H1 (cell line): ENCODE measurements at regions not wholly inside any gene's neighbourhood (a gene's known extent, or its start where the extent isn't known, plus 50 kb on each side); places are given as distances from the start of the nearest gene placed in this dataset.

ENCODE experiments used
- CTCF ChIA-PET: fragments of 300-600 bp; sonication (Branson Sonifier 250); formaldehyde crosslinking; loops from one replicate; lab custom pipeline; 2021; ENCODE audit not compliant: partially characterized antibody; lab: Charles Lee
- POLR2A ChIA-PET: fragments of 300-600 bp; sonication (Branson Sonifier 250); formaldehyde crosslinking; loops from one replicate; lab custom pipeline; 2021; ENCODE audit warnings: inconsistent platforms; ENCODE audit not compliant: partially characterized antibody; lab: Charles Lee
- DNase-seq, 2 experiments: peaks; one replicate each; pipeline versions ENCODE4 v3.0.0 to v3.0.0-alpha.2; 2010 to 2022; ENCODE audit warnings: low spot score in 2 of 2, low read depth in 1 of 2, mixed read lengths in 1 of 2
- FAIRE-seq: peaks from 2 replicates; lab custom pipeline; 2011; peaks lifted over from hg19 to GRCh38; lab: Jason Lieb, UNC
- H2AFZ ChIP-seq: 2 replicates; pipeline ENCODE4 v1.8.1; 2012; ENCODE audit warnings: low read length, inconsistent platforms
- H2AK5ac ChIP-seq: 2 replicates; pipeline ENCODE4 v1.6.1; 2013; ENCODE audit warnings: low read depth, low read length
- H2BK120ac ChIP-seq: replicated peaks from 2 replicates; pipeline ENCODE3; 2013; ENCODE audit warnings: low read depth, low read length, inconsistent platforms
- H2BK12ac ChIP-seq: 2 replicates; pipeline ENCODE4 v1.6.1; 2013; ENCODE audit warnings: low read depth, low read length
- H2BK15ac ChIP-seq: 2 replicates; pipeline ENCODE4 v1.6.1; 2013; ENCODE audit warnings: low read length
- H2BK20ac ChIP-seq: 2 replicates; pipeline ENCODE4 v1.6.1; 2013; ENCODE audit warnings: low read length
- H2BK5ac ChIP-seq: 2 replicates; pipeline ENCODE4 v1.6.1; 2013; ENCODE audit warnings: low read depth, low read length
- H3K14ac ChIP-seq: 2 replicates; pipeline ENCODE4 v1.6.1; 2013; ENCODE audit warnings: inconsistent platforms; ENCODE audit not compliant: insufficient read length
- H3K18ac ChIP-seq: 2 replicates; pipeline ENCODE4 v1.6.1; 2013; ENCODE audit warnings: low read length; ENCODE audit errors: extremely low read depth
- H3K23ac ChIP-seq: 2 replicates; pipeline ENCODE4 v1.6.1; 2013; ENCODE audit warnings: inconsistent platforms; ENCODE audit not compliant: insufficient read length
- H3K23me2 ChIP-seq: 2 replicates; pipeline ENCODE4 v1.6.1; 2013; ENCODE audit warnings: low read depth, low read length
- H3K27ac ChIP-seq: 2 replicates; pipeline ENCODE4 v1.6.1; 2011; ENCODE audit warnings: low read depth, low read length, inconsistent platforms
- H3K27me3 ChIP-seq, 4 experiments: replicated peaks in 1 of 4; 1 replicate in 1 of 4; 2 replicates in 3 of 4; pipeline versions ENCODE4 v1.6.1 to v1.8.1; 2011 to 2013; ENCODE audit warnings: low read length in 3 of 4, mild to moderate bottlenecking in 3 of 4, inconsistent platforms in 2 of 4, mixed read lengths in 2 of 4, moderate library complexity in 1 of 4; ENCODE audit not compliant: control insufficient read depth in 3 of 4, insufficient read depth in 3 of 4; ENCODE audit errors: extremely low read depth in 1 of 4
- H3K36me3 ChIP-seq, 4 experiments: 2 replicates each; pipeline versions ENCODE4 v1.6.1 to v1.8.1; 2011 to 2013; ENCODE audit warnings: mild to moderate bottlenecking in 4 of 4, low read length in 3 of 4, moderate library complexity in 2 of 4, control low read depth in 1 of 4, inconsistent platforms in 1 of 4; ENCODE audit not compliant: insufficient read depth in 4 of 4, control insufficient read depth in 2 of 4
- H3K4ac ChIP-seq: replicated peaks from 2 replicates; pipeline ENCODE3; 2013; ENCODE audit warnings: low read length, low read depth, mixed read lengths, inconsistent platforms; ENCODE audit not compliant: insufficient read length
- H3K4me1 ChIP-seq, 4 experiments: replicated peaks in 1 of 4; 1 replicate in 1 of 4; 2 replicates in 3 of 4; pipeline versions ENCODE4 v1.6.1 to v1.8.1; 2011 to 2013; ENCODE audit warnings: low read length in 3 of 4, inconsistent platforms in 2 of 4, mixed read lengths in 1 of 4; ENCODE audit not compliant: insufficient read depth in 4 of 4, control insufficient read depth in 3 of 4
- H3K4me2 ChIP-seq, 2 experiments: 2 replicates each; pipeline versions ENCODE4 v1.6.1 to v1.8.1; 2011 to 2013; ENCODE audit warnings: low read depth in 2 of 2, low read length in 2 of 2, control low read depth in 1 of 2, inconsistent platforms in 1 of 2, mild to moderate bottlenecking in 1 of 2; ENCODE audit not compliant: insufficient read depth in 1 of 2
- H3K4me3 ChIP-seq, 4 experiments: fragments of 200-600, 300-600 bp in 1 of 4; sonication (generic), shearing (Covaris generic), sonication (Bioruptor Twin) in 1 of 4; 2 replicates each; pipeline versions ENCODE4 v1.5.1 to v1.8.1; 2011 to 2016; ENCODE audit warnings: low read length in 4 of 4, low read depth in 3 of 4, control low read depth in 2 of 4, inconsistent platforms in 2 of 4, mild to moderate bottlenecking in 2 of 4, mixed read lengths in 1 of 4, moderate library complexity in 1 of 4; ENCODE audit not compliant: insufficient read depth in 2 of 4; ENCODE audit errors: extremely low read depth in 1 of 4
- H3K56ac ChIP-seq: replicated peaks from 2 replicates; pipeline ENCODE3; 2013; ENCODE audit warnings: low read depth, mild to moderate bottlenecking, mixed read lengths, low read length, inconsistent platforms; ENCODE audit not compliant: insufficient read length
- H3K79me1 ChIP-seq: 2 replicates; pipeline ENCODE4 v1.6.1; 2013; ENCODE audit warnings: low read depth, low read length, control low read depth
- H3K79me2 ChIP-seq, 2 experiments: 2 replicates each; pipeline versions ENCODE4 v1.6.1 to v1.8.1; 2012 to 2013; ENCODE audit warnings: low read length in 2 of 2, mild to moderate bottlenecking in 2 of 2, inconsistent platforms in 1 of 2; ENCODE audit not compliant: insufficient read depth in 2 of 2, control insufficient read depth in 1 of 2
- H3K9ac ChIP-seq, 4 experiments: replicated peaks in 1 of 4; 1 replicate in 1 of 4; 2 replicates in 3 of 4; pipeline versions ENCODE4 v1.6.1 to v1.8.1; 2011 to 2013; ENCODE audit warnings: low read depth in 3 of 4, low read length in 3 of 4, control low read depth in 2 of 4, mild to moderate bottlenecking in 2 of 4, moderate library complexity in 2 of 4, inconsistent platforms in 1 of 4; ENCODE audit errors: extremely low read depth in 1 of 4
- H3K9me3 ChIP-seq, 2 experiments: 2 replicates each; pipeline versions ENCODE4 v1.6.1 to v1.8.1; 2012 to 2013; ENCODE audit warnings: mild to moderate bottlenecking in 2 of 2, moderate library complexity in 2 of 2, control low read depth in 1 of 2, inconsistent platforms in 1 of 2, low read depth in 1 of 2, low read length in 1 of 2, mixed read lengths in 1 of 2; ENCODE audit not compliant: insufficient read depth in 2 of 2
- H4K20me1 ChIP-seq, 2 experiments: replicated peaks in 1 of 2; 2 replicates each; pipeline versions ENCODE3 to v1.8.1; 2011 to 2013; ENCODE audit warnings: inconsistent platforms in 2 of 2, low read length in 2 of 2, mild to moderate bottlenecking in 1 of 2; ENCODE audit not compliant: insufficient read depth in 2 of 2, control insufficient read depth in 1 of 2
- H4K5ac ChIP-seq: 2 replicates; pipeline ENCODE4 v1.6.1; 2013; ENCODE audit warnings: low read length, low read depth, mixed read lengths, inconsistent platforms; ENCODE audit not compliant: insufficient read length
- H4K8ac ChIP-seq: 2 replicates; pipeline ENCODE4 v1.8.0; 2013; ENCODE audit warnings: mild to moderate bottlenecking, moderate library complexity, low read length, inconsistent platforms; ENCODE audit not compliant: insufficient read depth; ENCODE audit errors: extremely low read depth
- H4K91ac ChIP-seq: replicated peaks from 2 replicates; pipeline ENCODE3; 2013; ENCODE audit warnings: low read length, mixed read lengths, inconsistent platforms; ENCODE audit not compliant: insufficient read length
- ASH2L ChIP-seq: fragments of 200-600, 300-600 bp; sonication (generic); IDR thresholded peaks from one replicate; pipeline ENCODE4 v1.7.1; 2017; ENCODE audit warnings: low read length
- CBX8 ChIP-seq: fragments of 300-800, 300-1000 bp; sonication (generic); IDR thresholded peaks from 2 replicates; pipeline ENCODE4 v1.7.1; 2016; ENCODE audit warnings: low read depth, low read length, borderline replicate concordance
- KDM1A ChIP-seq: fragments of 200-600, 300-600 bp; sonication (generic); IDR thresholded peaks from 2 replicates; pipeline ENCODE4 v1.7.1; 2016; ENCODE audit warnings: mild to moderate bottlenecking, low read length, borderline replicate concordance
- MAFK ChIP-seq: IDR thresholded peaks from 2 replicates; pipeline ENCODE4 v1.6.1; 2012; ENCODE audit warnings: low read depth, mild to moderate bottlenecking, improper control_type of control experiment, low read length
- NANOG ChIP-seq: IDR thresholded peaks from 2 replicates; pipeline ENCODE4 v1.6.1; 2011; ENCODE audit warnings: low read length, low read depth, mild to moderate bottlenecking, inconsistent platforms; ENCODE audit not compliant: insufficient read depth, poor library complexity, severe bottlenecking
- RBBP5 ChIP-seq: IDR thresholded peaks from 2 replicates; pipeline ENCODE4 v1.7.1; 2012; ENCODE audit warnings: low read depth, mild to moderate bottlenecking, inconsistent platforms, low read length, moderate library complexity, borderline replicate concordance
- RFX5 ChIP-seq: IDR thresholded peaks from 2 replicates; pipeline ENCODE4 v1.6.1; 2011; ENCODE audit warnings: low read depth, low read length, improper control_type of control experiment, borderline replicate concordance
- RXRA ChIP-seq: IDR thresholded peaks from 2 replicates; pipeline ENCODE4 v1.6.1; 2011; ENCODE audit warnings: low read depth, mild to moderate bottlenecking, low read length, moderate library complexity; ENCODE audit not compliant: insufficient read depth
- TBP ChIP-seq: IDR thresholded peaks from 2 replicates; pipeline ENCODE4 v1.6.1; 2011; ENCODE audit warnings: low read depth, low read length, improper control_type of control experiment
- WGBS, 2 experiments: shearing (Covaris generic) in 1 of 2; methylation state at CpG; one replicate each; pipeline versions ENCODE4 v1.1.6 to v1.1.7; 2013 to 2015; ENCODE audit warnings: low lambda C conversion rate in 2 of 2, mixed read lengths in 2 of 2, inconsistent platforms in 1 of 2, low coverage in 1 of 2, missing lambda C conversion rate in 1 of 2; ENCODE audit not compliant: insufficient replicate concordance in 2 of 2, insufficient coverage in 1 of 2, insufficient read length in 1 of 2; ENCODE audit errors: extremely low coverage in 1 of 2, missing lambda C conversion rate in 1 of 2; 5-methylcytosine and 5-hydroxymethylcytosine counted together
- TF ChIP-seq, protein P1 (sequence below): IDR thresholded peaks from 2 replicates; pipeline ENCODE4 v1.6.1; 2011; ENCODE audit warnings: low read depth, mild to moderate bottlenecking, low read length; ENCODE audit not compliant: insufficient read depth

DNA sequence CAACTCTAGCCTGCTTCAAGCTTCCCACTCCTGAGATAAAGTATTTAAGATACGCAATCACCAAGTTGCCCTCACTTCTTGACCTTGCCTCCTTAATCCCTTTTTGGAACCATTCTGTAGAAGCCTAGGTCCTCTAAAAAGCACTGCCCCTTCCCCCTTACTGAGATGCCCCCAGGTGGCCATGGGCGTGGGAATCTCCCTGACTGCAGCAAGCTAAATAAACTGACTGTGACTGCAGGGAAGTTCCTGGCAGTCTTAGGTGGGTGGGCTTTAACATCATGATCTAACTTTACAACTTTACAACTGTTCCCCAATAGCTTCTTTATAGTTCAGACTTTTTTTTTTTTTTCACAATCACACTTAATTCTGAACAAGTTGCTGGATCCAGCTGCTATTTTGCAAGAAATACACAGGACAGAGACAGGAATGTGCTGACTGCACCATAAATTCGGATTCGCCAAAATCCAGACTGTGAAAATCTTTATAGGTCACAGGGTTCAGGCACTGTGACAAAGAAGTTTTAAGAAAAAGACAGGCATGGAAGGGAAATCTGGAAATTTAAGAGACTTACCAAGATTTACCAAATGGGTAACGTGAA is 344.2 kb upstream of the SULF2 start:
- no peaks in the 10 kb centered on the region for H4K20me1 ChIP-seq
- H3K79me2 ChIP-seq, result no peaks in the 10 kb centered on the region
- peaks cover 0 to 2% (median 0%) of the 10 kb centered on the region in 4 experiments; a peak in 1 of 7 replicates for H3K4me1 ChIP-seq
- H3K9me3 ChIP-seq, result no peaks in the 10 kb centered on the region
- no peak overlapping the region for H3K56ac ChIP-seq
- H3K14ac ChIP-seq, result no peak overlapping the region
- no peak overlapping the region for H2AFZ ChIP-seq
- H2BK20ac ChIP-seq, result no peak overlapping the region
- H2AK5ac ChIP-seq, result no peak overlapping the region
- no peaks in the 10 kb centered on the region for H3K79me1 ChIP-seq
- H3K9ac ChIP-seq, result no peak overlapping the region
- no peaks in the 10 kb centered on the region for H3K27me3 ChIP-seq
- no peak overlapping the region for H3K4me3 ChIP-seq
- no peak overlapping the region for H4K5ac ChIP-seq
- ChIA-PET CTCF (interaction anchor here (0.7 to 1.3 kb wide), 2 partner anchors 223 to 321 kb away, joined by 3 read pairs; no protein-coding TSS in a partner anchor), POLR2A (no interaction called here)
- DNase-seq (no peak), FAIRE-seq (no peak)
- no peak overlapping the region for H3K27ac ChIP-seq
- H3K23me2 ChIP-seq, result no peaks in the 10 kb centered on the region
- H2BK12ac ChIP-seq, result no peak overlapping the region
- H3K23ac ChIP-seq, result no peak overlapping the region
- WGBS, 2 experiments, result 72% methylated on average over 5 of the region's 5 CpGs; no CpG with 5 or more reads in 1 of the 2 experiments
- H3K36me3 ChIP-seq, result no peaks in the 10 kb centered on the region
- no peak overlapping the region for H3K4ac ChIP-seq
- no peak overlapping the region for H2BK120ac ChIP-seq
- H2BK5ac ChIP-seq, result no peak overlapping the region
- no peak overlapping the region for H4K8ac ChIP-seq
- no peak overlapping the region for H3K4me2 ChIP-seq
- H3K18ac ChIP-seq, result no peak overlapping the region
- no peak overlapping the region for H2BK15ac ChIP-seq
- H4K91ac ChIP-seq, result no peak overlapping the region
- TF ChIP-seq MAFK (no peak), NANOG (no peak), TBP (no peak), ASH2L (no peak), RBBP5 (no peak), RFX5 (no peak), KDM1A (no peak), RXRA (no peak), CBX8 (no peak)
- TF ChIP-seq, protein P1, sequence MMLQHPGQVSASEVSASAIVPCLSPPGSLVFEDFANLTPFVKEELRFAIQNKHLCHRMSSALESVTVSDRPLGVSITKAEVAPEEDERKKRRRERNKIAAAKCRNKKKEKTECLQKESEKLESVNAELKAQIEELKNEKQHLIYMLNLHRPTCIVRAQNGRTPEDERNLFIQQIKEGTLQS, result no peak
